ENCODE measurements at regions not wholly inside any gene's neighbourhood (a gene's known extent, or its start where the extent isn't known, plus 50 kb on each side); places are given as distances from the start of the nearest gene placed in this dataset.

- Histone ChIP-seq H3K9me3 (ENCODE audit: insufficient read depth, low read depth, low read length) (no peaks in the 10 kb centered on the region), H2AFZ (ENCODE audit: low read length) (no peak overlapping the region), H3K36me3 (ENCODE audit: insufficient read depth, low read length) (no peaks in the 10 kb centered on the region), H3F3A (ENCODE audit: low read depth) (no peaks in the 10 kb centered on the region), H3K27me3 (ENCODE audit: insufficient read depth, low read length, poor library complexity, severe bottlenecking) (no peaks in the 10 kb centered on the region), H3K4me3 (ENCODE audit: low read length, poor library complexity, severe bottlenecking) (no peak overlapping the region), H3K9me2 (replicated peaks; ENCODE audit: low read depth, low read length) (no peaks in the 10 kb centered on the region), H4K20me1 (ENCODE audit: insufficient read depth, low read length, poor library complexity, severe bottlenecking) (no peaks in the 10 kb centered on the region), H3K79me2 (ENCODE audit: insufficient read depth, low read length) (no peaks in the 10 kb centered on the region), H3K4me2 (ENCODE audit: low read depth, low read length, poor library complexity, severe bottlenecking) (no peak overlapping the region), H3K9ac (ENCODE audit: low read depth, low read length, poor library complexity, severe bottlenecking) (no peak overlapping the region), H3K4me1 (ENCODE audit: insufficient read depth, low read length, poor library complexity, severe bottlenecking) (no peaks in the 10 kb centered on the region)
- TF ChIP-seq CTCF (conservative IDR thresholded peaks at IDR 0.05; ENCODE audit: low read length) (no peak), EZH2phosphoT487 (IDR thresholded peaks at IDR 0.05; ENCODE audit: borderline replicate concordance) (no peak)
Measured at GRCh38 chr10:107444443-107444842, 279.9 kb upstream of the SORCS1 start.

- H3F3A ChIP-seq (ENCODE audit: low read depth): no peaks in the 10 kb centered on the region
- TF ChIP-seq EZH2phosphoT487 (IDR thresholded peaks at IDR 0.05; ENCODE audit: borderline replicate concordance): no peak
- TF ChIP-seq CTCF (conservative IDR thresholded peaks at IDR 0.05; ENCODE audit: low read length): no peak
- no peaks in the 10 kb centered on the region for H3K9me2 ChIP-seq (replicated peaks; ENCODE audit: low read depth, low read length)
- H3K4me2 ChIP-seq (ENCODE audit: low read depth, low read length, poor library complexity, severe bottlenecking): no peak overlapping the region
- H2AFZ ChIP-seq (ENCODE audit: low read length): no peak overlapping the region
- H3K27me3 ChIP-seq (ENCODE audit: insufficient read depth, low read length, poor library complexity, severe bottlenecking): no peaks in the 10 kb centered on the region
- H3K9me3 ChIP-seq (ENCODE audit: insufficient read depth, low read depth, low read length): no peaks in the 10 kb centered on the region
- H3K9ac ChIP-seq (ENCODE audit: low read depth, low read length, poor library complexity, severe bottlenecking): no peak overlapping the region
- H3K4me3 ChIP-seq (ENCODE audit: low read length, poor library complexity, severe bottlenecking): no peak overlapping the region
- no peaks in the 10 kb centered on the region for H3K36me3 ChIP-seq (ENCODE audit: insufficient read depth, low read length)
- H4K20me1 ChIP-seq (ENCODE audit: insufficient read depth, low read length, poor library complexity, severe bottlenecking): no peaks in the 10 kb centered on the region
- H3K79me2 ChIP-seq (ENCODE audit: insufficient read depth, low read length): no peaks in the 10 kb centered on the region
- no peaks in the 10 kb centered on the region for H3K4me1 ChIP-seq (ENCODE audit: insufficient read depth, low read length, poor library complexity, severe bottlenecking)
Measured at GRCh38 chr10:107443813-107444212, 279.3 kb upstream of the SORCS1 start.

- H3K4me2 ChIP-seq (ENCODE audit: low read depth, low read length, poor library complexity, severe bottlenecking): no peak overlapping the region
- H3K4me1 ChIP-seq (ENCODE audit: insufficient read depth, low read length, poor library complexity, severe bottlenecking): no peaks in the 10 kb centered on the region
- no peak for TF ChIP-seq EZH2phosphoT487 (IDR thresholded peaks at IDR 0.05; ENCODE audit: borderline replicate concordance)
- TF ChIP-seq CTCF (conservative IDR thresholded peaks at IDR 0.05; ENCODE audit: low read length): no peak
- no peaks in the 10 kb centered on the region for H3K27me3 ChIP-seq (ENCODE audit: insufficient read depth, low read length, poor library complexity, severe bottlenecking)
- H3K79me2 ChIP-seq (ENCODE audit: insufficient read depth, low read length): no peaks in the 10 kb centered on the region
- H3K4me3 ChIP-seq (ENCODE audit: low read length, poor library complexity, severe bottlenecking): no peak overlapping the region
- no peaks in the 10 kb centered on the region for H3K9me3 ChIP-seq (ENCODE audit: insufficient read depth, low read depth, low read length)
- no peak overlapping the region for H2AFZ ChIP-seq (ENCODE audit: low read length)
- H3K9me2 ChIP-seq (replicated peaks; ENCODE audit: low read depth, low read length): no peaks in the 10 kb centered on the region
- no peaks in the 10 kb centered on the region for H3K36me3 ChIP-seq (ENCODE audit: insufficient read depth, low read length)
- H3F3A ChIP-seq (ENCODE audit: low read depth): no peaks in the 10 kb centered on the region
- no peaks in the 10 kb centered on the region for H4K20me1 ChIP-seq (ENCODE audit: insufficient read depth, low read length, poor library complexity, severe bottlenecking)
- no peak overlapping the region for H3K9ac ChIP-seq (ENCODE audit: low read depth, low read length, poor library complexity, severe bottlenecking)
Measured at GRCh38 chr10:107443326-107443725, 278.8 kb upstream of the SORCS1 start.

Data from Loucy (cell line).